HEK293 (cell line): ENCODE measurements at regions not wholly inside any gene's neighbourhood (a gene's known extent, or its start where the extent isn't known, plus 50 kb on each side); places are given as distances from the start of the nearest gene placed in this dataset.

ENCODE experiments used
- BCL11A ChIP-seq: fragments of 450-650 bp; formaldehyde crosslinking; IDR thresholded peaks from 2 replicates; pipeline ENCODE4 v1.5.1; 2016; ENCODE audit warnings: low read depth, missing biosample characterization, missing genetic modification characterization
- KLF7 ChIP-seq: fragments of 450-650 bp; formaldehyde crosslinking; IDR thresholded peaks from 2 replicates; pipeline ENCODE4 v1.5.1; 2016; ENCODE audit warnings: missing biosample characterization, missing genetic modification characterization, borderline replicate concordance
- REPIN1 ChIP-seq: fragments of 450-650 bp; formaldehyde crosslinking; IDR thresholded peaks from 2 replicates; pipeline ENCODE4 v1.5.1; 2017; ENCODE audit warnings: missing biosample characterization, missing genetic modification characterization, low read depth
- SP2 ChIP-seq: fragments of 450-650 bp; formaldehyde crosslinking; IDR thresholded peaks from 2 replicates; pipeline ENCODE4 v1.5.1; 2016; ENCODE audit warnings: missing biosample characterization, missing genetic modification characterization
- TCF7L2 ChIP-seq: IDR thresholded peaks from 2 replicates; pipeline ENCODE4 v1.6.1; 2011; ENCODE audit warnings: low read depth, mild to moderate bottlenecking, inconsistent platforms, low read length, moderate library complexity, borderline replicate concordance
- ZBTB8A ChIP-seq: fragments of 450-650 bp; formaldehyde crosslinking; IDR thresholded peaks from 2 replicates; pipeline ENCODE4 v1.5.1; 2016; ENCODE audit warnings: missing biosample characterization, missing genetic modification characterization
- ZEB2 ChIP-seq: fragments of 450-650 bp; formaldehyde crosslinking; IDR thresholded peaks from 2 replicates; pipeline ENCODE4 v1.5.1; 2016; ENCODE audit warnings: missing biosample characterization, missing genetic modification characterization
- ZFHX2 ChIP-seq: fragments of 450-650 bp; formaldehyde crosslinking; conservative IDR thresholded peaks from 2 replicates; pipeline ENCODE4 v1.5.1; 2016; ENCODE audit warnings: missing biosample characterization, missing genetic modification characterization
- ZNF19 ChIP-seq: fragments of 450-650 bp; formaldehyde crosslinking; IDR thresholded peaks from 2 replicates; pipeline ENCODE4; 2016; ENCODE audit warnings: missing biosample characterization, missing genetic modification characterization, low read depth
- ZNF350 ChIP-seq: fragments of 450-650 bp; formaldehyde crosslinking; IDR thresholded peaks from 2 replicates; pipeline ENCODE4 v1.5.0; 2017; ENCODE audit warnings: missing biosample characterization, mild to moderate bottlenecking, missing genetic modification characterization
- ZNF391 ChIP-seq: fragments of 450-650 bp; formaldehyde crosslinking; IDR thresholded peaks from 2 replicates; pipeline ENCODE4 v1.5.1; 2016; ENCODE audit warnings: low read depth, missing biosample characterization, missing genetic modification characterization, borderline replicate concordance
- ZNF416 ChIP-seq: fragments of 450-650 bp; formaldehyde crosslinking; IDR thresholded peaks from 2 replicates; pipeline ENCODE4 v1.5.1; 2016; ENCODE audit warnings: missing biosample characterization, missing genetic modification characterization
- ZNF555 ChIP-seq: fragments of 450-650 bp; formaldehyde crosslinking; conservative IDR thresholded peaks from 2 replicates; pipeline ENCODE4 v1.5.1; 2017; ENCODE audit warnings: missing biosample characterization, mild to moderate bottlenecking, missing genetic modification characterization, inconsistent platforms
- ZNF558 ChIP-seq: fragments of 450-650 bp; formaldehyde crosslinking; IDR thresholded peaks from 2 replicates; pipeline ENCODE4 v1.5.1; 2016; ENCODE audit warnings: missing biosample characterization, missing genetic modification characterization
- ZNF610 ChIP-seq: fragments of 450-650 bp; formaldehyde crosslinking; IDR thresholded peaks from 2 replicates; pipeline ENCODE4 v1.5.1; 2016; ENCODE audit warnings: missing biosample characterization, missing genetic modification characterization, borderline replicate concordance
- ZNF626 ChIP-seq: fragments of 450-650 bp; sonication (Bioruptor Pico); formaldehyde crosslinking; IDR thresholded peaks from 2 replicates; pipeline ENCODE4 v1.5.1; 2018; ENCODE audit warnings: missing biosample characterization, missing genetic modification characterization, inconsistent platforms
- ZNF76 ChIP-seq: fragments of 450-650 bp; formaldehyde crosslinking; IDR thresholded peaks from 2 replicates; pipeline ENCODE4; 2016; ENCODE audit warnings: low read depth, missing biosample characterization, missing genetic modification characterization, borderline replicate concordance
- ZNF776 ChIP-seq: fragments of 450-650 bp; formaldehyde crosslinking; IDR thresholded peaks from 2 replicates; pipeline ENCODE4 v1.5.0; 2017; ENCODE audit warnings: missing biosample characterization, missing genetic modification characterization, borderline replicate concordance
- ZNF792 ChIP-seq: fragments of 450-650 bp; formaldehyde crosslinking; IDR thresholded peaks from 2 replicates; pipeline ENCODE4 v1.5.1; 2016; ENCODE audit warnings: missing biosample characterization, missing genetic modification characterization
- ZNF837 ChIP-seq: fragments of 450-650 bp; formaldehyde crosslinking; IDR thresholded peaks from 2 replicates; pipeline ENCODE4 v1.5.1; 2016; ENCODE audit warnings: missing biosample characterization, missing genetic modification characterization
- TF ChIP-seq, protein P1 (sequence below): fragments of 450-650 bp; formaldehyde crosslinking; conservative IDR thresholded peaks from 2 replicates; pipeline ENCODE4 v1.5.1; 2016; ENCODE audit warnings: low read depth, missing biosample characterization, missing genetic modification characterization
- TF ChIP-seq, protein P2 (sequence below): fragments of 450-650 bp; formaldehyde crosslinking; IDR thresholded peaks from 2 replicates; pipeline ENCODE4 v1.5.1; 2016; ENCODE audit warnings: missing biosample characterization, missing genetic modification characterization
- TF ChIP-seq, protein P3 (sequence below): fragments of 450-650 bp; formaldehyde crosslinking; IDR thresholded peaks from 2 replicates; pipeline ENCODE4 v1.5.1; 2016; ENCODE audit warnings: missing biosample characterization, missing genetic modification characterization, low read depth
- TF ChIP-seq, protein P4 (sequence below): fragments of 450-650 bp; formaldehyde crosslinking; IDR thresholded peaks from 2 replicates; pipeline ENCODE4 v1.5.1; 2016; ENCODE audit warnings: missing biosample characterization, missing genetic modification characterization, borderline replicate concordance
- TF ChIP-seq, protein P5 (sequence below): fragments of 450-650 bp; formaldehyde crosslinking; IDR thresholded peaks from 2 replicates; pipeline ENCODE4 v1.5.1; 2016; ENCODE audit warnings: missing biosample characterization, missing genetic modification characterization

DNA sequence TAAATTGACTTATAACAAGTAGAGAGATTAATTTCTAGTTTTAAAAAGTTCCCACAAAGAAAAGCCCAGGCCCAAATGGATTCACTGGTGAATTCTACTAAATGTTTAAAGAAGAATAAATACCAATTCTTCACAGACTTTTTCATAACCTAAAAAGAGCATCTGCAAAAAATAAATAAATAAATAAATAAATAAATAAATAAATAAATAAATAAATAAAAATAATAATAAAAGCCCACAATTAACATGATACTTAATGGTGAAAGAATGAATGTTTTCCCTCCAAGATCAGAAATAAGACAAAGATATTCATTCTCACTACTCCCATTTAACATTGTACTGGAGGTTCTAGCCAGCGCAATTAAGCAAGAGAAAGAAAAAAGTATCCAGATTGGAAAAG, 97.6 kb upstream of the KAZN start (continued):
- TF ChIP-seq ZNF555 (tag by site-specific recombination) (peak; percentile 97), SP2 (tag by site-specific recombination) (no peak), ZNF837 (tag by site-specific recombination) (no peak), ZNF416 (no peak), ZNF558 (tag by site-specific recombination) (peak; percentile 74), BCL11A (no peak), REPIN1 (tag by site-specific recombination) (no peak), ZNF610 (tag by site-specific recombination) (no peak), KLF7 (tag by site-specific recombination) (no peak), ZBTB8A (tag by site-specific recombination) (peak; percentile 83), ZFHX2 (tag by site-specific recombination) (no peak), ZNF776 (no peak), TCF7L2 (no peak), ZNF792 (tag by site-specific recombination) (no peak), ZNF19 (tag by site-specific recombination) (0 out of 2 replicates have a peak, but pooled peaks have one; percentile 57), ZNF76 (no peak), ZNF391 (tag by site-specific recombination) (no peak), ZNF350 (tag by site-specific recombination) (no peak), ZNF626 (tag by site-specific recombination) (no peak), ZEB2 (tag by site-specific recombination) (no peak)
- TF ChIP-seq, protein P1, sequence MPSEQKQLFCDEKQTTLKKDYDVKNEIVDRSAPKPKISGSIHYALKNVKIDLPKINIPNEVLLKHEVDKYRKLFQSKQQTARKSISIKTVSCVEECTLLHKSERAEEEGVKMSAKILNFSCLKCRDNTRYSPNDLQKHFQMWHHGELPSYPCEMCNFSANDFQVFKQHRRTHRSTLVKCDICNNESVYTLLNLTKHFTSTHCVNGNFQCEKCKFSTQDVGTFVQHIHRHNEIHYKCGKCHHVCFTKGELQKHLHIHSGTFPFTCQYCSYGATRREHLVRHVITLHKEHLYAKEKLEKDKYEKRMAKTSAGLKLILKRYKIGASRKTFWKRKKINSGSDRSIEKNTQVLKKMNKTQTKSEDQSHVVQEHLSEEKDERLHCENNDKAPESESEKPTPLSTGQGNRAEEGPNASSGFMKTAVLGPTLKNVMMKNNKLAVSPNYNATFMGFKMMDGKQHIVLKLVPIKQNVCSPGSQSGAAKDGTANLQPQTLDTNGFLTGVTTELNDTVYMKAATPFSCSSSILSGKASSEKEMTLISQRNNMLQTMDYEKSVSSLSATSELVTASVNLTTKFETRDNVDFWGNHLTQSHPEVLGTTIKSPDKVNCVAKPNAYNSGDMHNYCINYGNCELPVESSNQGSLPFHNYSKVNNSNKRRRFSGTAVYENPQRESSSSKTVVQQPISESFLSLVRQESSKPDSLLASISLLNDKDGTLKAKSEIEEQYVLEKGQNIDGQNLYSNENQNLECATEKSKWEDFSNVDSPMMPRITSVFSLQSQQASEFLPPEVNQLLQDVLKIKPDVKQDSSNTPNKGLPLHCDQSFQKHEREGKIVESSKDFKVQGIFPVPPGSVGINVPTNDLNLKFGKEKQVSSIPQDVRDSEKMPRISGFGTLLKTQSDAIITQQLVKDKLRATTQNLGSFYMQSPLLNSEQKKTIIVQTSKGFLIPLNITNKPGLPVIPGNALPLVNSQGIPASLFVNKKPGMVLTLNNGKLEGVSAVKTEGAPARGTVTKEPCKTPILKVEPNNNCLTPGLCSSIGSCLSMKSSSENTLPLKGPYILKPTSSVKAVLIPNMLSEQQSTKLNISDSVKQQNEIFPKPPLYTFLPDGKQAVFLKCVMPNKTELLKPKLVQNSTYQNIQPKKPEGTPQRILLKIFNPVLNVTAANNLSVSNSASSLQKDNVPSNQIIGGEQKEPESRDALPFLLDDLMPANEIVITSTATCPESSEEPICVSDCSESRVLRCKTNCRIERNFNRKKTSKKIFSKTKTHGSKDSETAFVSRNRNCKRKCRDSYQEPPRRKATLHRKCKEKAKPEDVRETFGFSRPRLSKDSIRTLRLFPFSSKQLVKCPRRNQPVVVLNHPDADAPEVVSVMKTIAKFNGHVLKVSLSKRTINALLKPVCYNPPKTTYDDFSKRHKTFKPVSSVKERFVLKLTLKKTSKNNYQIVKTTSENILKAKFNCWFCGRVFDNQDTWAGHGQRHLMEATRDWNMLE, result peak; percentile 92
- TF ChIP-seq, protein P2, sequence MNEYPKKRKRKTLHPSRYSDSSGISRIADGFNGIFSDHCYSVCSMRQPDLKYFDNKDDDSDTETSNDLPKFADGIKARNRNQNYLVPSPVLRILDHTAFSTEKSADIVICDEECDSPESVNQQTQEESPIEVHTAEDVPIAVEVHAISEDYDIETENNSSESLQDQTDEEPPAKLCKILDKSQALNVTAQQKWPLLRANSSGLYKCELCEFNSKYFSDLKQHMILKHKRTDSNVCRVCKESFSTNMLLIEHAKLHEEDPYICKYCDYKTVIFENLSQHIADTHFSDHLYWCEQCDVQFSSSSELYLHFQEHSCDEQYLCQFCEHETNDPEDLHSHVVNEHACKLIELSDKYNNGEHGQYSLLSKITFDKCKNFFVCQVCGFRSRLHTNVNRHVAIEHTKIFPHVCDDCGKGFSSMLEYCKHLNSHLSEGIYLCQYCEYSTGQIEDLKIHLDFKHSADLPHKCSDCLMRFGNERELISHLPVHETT (tag by site-specific recombination), result no peak
- TF ChIP-seq, protein P3, sequence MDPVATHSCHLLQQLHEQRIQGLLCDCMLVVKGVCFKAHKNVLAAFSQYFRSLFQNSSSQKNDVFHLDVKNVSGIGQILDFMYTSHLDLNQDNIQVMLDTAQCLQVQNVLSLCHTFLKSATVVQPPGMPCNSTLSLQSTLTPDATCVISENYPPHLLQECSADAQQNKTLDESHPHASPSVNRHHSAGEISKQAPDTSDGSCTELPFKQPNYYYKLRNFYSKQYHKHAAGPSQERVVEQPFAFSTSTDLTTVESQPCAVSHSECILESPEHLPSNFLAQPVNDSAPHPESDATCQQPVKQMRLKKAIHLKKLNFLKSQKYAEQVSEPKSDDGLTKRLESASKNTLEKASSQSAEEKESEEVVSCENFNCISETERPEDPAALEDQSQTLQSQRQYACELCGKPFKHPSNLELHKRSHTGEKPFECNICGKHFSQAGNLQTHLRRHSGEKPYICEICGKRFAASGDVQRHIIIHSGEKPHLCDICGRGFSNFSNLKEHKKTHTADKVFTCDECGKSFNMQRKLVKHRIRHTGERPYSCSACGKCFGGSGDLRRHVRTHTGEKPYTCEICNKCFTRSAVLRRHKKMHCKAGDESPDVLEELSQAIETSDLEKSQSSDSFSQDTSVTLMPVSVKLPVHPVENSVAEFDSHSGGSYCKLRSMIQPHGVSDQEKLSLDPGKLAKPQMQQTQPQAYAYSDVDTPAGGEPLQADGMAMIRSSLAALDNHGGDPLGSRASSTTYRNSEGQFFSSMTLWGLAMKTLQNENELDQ (tag by site-specific recombination), result no peak
- TF ChIP-seq, protein P4, sequence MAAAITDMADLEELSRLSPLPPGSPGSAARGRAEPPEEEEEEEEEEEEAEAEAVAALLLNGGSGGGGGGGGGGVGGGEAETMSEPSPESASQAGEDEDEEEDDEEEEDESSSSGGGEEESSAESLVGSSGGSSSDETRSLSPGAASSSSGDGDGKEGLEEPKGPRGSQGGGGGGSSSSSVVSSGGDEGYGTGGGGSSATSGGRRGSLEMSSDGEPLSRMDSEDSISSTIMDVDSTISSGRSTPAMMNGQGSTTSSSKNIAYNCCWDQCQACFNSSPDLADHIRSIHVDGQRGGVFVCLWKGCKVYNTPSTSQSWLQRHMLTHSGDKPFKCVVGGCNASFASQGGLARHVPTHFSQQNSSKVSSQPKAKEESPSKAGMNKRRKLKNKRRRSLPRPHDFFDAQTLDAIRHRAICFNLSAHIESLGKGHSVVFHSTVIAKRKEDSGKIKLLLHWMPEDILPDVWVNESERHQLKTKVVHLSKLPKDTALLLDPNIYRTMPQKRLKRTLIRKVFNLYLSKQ (tag by site-specific recombination), result 0 out of 2 replicates have a peak, but pooled peaks have one; percentile 36
- TF ChIP-seq, protein P5, sequence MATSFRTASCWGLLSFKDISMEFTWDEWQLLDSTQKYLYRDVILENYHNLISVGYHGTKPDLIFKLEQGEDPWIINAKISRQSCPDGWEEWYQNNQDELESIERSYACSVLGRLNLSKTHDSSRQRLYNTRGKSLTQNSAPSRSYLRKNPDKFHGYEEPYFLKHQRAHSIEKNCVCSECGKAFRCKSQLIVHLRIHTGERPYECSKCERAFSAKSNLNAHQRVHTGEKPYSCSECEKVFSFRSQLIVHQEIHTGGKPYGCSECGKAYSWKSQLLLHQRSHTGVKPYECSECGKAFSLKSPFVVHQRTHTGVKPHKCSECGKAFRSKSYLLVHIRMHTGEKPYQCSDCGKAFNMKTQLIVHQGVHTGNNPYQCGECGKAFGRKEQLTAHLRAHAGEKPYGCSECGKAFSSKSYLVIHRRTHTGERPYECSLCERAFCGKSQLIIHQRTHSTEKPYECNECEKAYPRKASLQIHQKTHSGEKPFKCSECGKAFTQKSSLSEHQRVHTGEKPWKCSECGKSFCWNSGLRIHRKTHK (tag by site-specific recombination), result no peak
